HEK293T (cell line): ENCODE measurements at regions not wholly inside any gene's neighbourhood (a gene's known extent, or its start where the extent isn't known, plus 50 kb on each side); places are given as distances from the start of the nearest gene placed in this dataset.
"Not testable (repeated sequence)": the region's sequence is repeated elsewhere in the genome, so short reads cannot be mapped to it uniquely, and the experiment has no call there.

Source experiments
- CTCF ChIA-PET: fragments of 350-600 bp; formaldehyde crosslinking; extraction: SDS; loops from one replicate; lab custom pipeline; 2021; ENCODE audit warnings: antibody characterized with exemption, inconsistent platforms; lab: Yijun Ruan, JAX
- POLR2A ChIA-PET: fragments of 350-600 bp; formaldehyde crosslinking; extraction: SDS; loops from one replicate; lab custom pipeline; 2020; ENCODE audit warnings: antibody characterized with exemption, inconsistent platforms; lab: Yijun Ruan, JAX
- DNase-seq: peaks from one replicate; pipeline ENCODE4 v3.0.0; 2012; ENCODE audit warnings: mixed read lengths; ENCODE audit errors: extremely low spot score
- CTBP1 ChIP-seq: fragments of 450-650 bp; IDR thresholded peaks from 2 replicates; pipeline ENCODE4 v1.6.1; 2016; ENCODE audit warnings: borderline replicate concordance
- ELF4 ChIP-seq: fragments of 450-650 bp; IDR thresholded peaks from 2 replicates; pipeline ENCODE4 v1.6.1; 2017; ENCODE audit warnings: antibody characterized with exemption
- FOXA1 ChIP-seq: fragments of 450-650 bp; IDR thresholded peaks from 2 replicates; pipeline ENCODE4 v1.6.1; 2016; ENCODE audit warnings: mild to moderate bottlenecking
- FOXK2 ChIP-seq: fragments of 450-650 bp; IDR thresholded peaks from 2 replicates; pipeline ENCODE4 v1.6.1; 2016; ENCODE audit warnings: mild to moderate bottlenecking
- FOXM1 ChIP-seq: fragments of 450-650 bp; IDR thresholded peaks from 2 replicates; pipeline ENCODE4 v1.6.1; 2017; ENCODE audit warnings: mild to moderate bottlenecking, borderline replicate concordance
- HDGF ChIP-seq: fragments of 450-650 bp; IDR thresholded peaks from 2 replicates; pipeline ENCODE4 v1.6.1; 2017; ENCODE audit warnings: antibody characterized with exemption, borderline replicate concordance
- L3MBTL2 ChIP-seq: fragments of 450-650 bp; conservative IDR thresholded peaks from 2 replicates; pipeline ENCODE4 v1.6.1; 2016; ENCODE audit warnings: mild to moderate bottlenecking
- LEF1 ChIP-seq: fragments of 450-650 bp; IDR thresholded peaks from 2 replicates; pipeline ENCODE4 v1.6.1; 2017; ENCODE audit warnings: mild to moderate bottlenecking, borderline replicate concordance
- NFRKB ChIP-seq: fragments of 450-650 bp; IDR thresholded peaks from 2 replicates; pipeline ENCODE4 v1.6.1; 2016; ENCODE audit warnings: mild to moderate bottlenecking, moderate library complexity
- PKNOX1 ChIP-seq: fragments of 450-650 bp; IDR thresholded peaks from 2 replicates; pipeline ENCODE4 v1.6.1; 2016
- SP1 ChIP-seq: fragments of 450-650 bp; IDR thresholded peaks from 2 replicates; pipeline ENCODE4 v1.6.1; 2017
- TARDBP ChIP-seq: fragments of 450-650 bp; IDR thresholded peaks from 2 replicates; pipeline ENCODE4 v1.6.1; 2016
- ZNF384 ChIP-seq: fragments of 450-650 bp; IDR thresholded peaks from 2 replicates; pipeline ENCODE4 v1.6.1; 2016

GRCh38 chr3:75502769-75503756 lies 161.1 kb upstream of the FRG2C start:
- POLR2A ChIA-PET, CTCF ChIA-PET: not testable (repeated sequence)
- peak; percentile 9 for DNase-seq

- POLR2A ChIA-PET, result no interaction called here
- DNase-seq, result no peak
- CTCF ChIA-PET, result no interaction called here
- TF ChIP-seq L3MBTL2 (no peak), NFRKB (no peak), ELF4 (no peak), FOXK2 (no peak), LEF1 (no peak), SP1 (no peak), FOXA1 (no peak), FOXM1 (no peak), CTBP1 (no peak), ZNF384 (no peak), HDGF (no peak), PKNOX1 (no peak), TARDBP (no peak)
Measured at GRCh38 chr3:75506603-75507002, 157.5 kb upstream of the FRG2C start.

GRCh38 chr3:75507956-75508355 lies 156.2 kb upstream of the FRG2C start:
- DNase-seq, POLR2A ChIA-PET, CTCF ChIA-PET: not testable (repeated sequence)

- CTCF ChIA-PET, POLR2A ChIA-PET, DNase-seq: not testable (repeated sequence)
Measured at GRCh38 chr3:75527657-75528056, 136.5 kb upstream of the FRG2C start.

- CTCF ChIA-PET, POLR2A ChIA-PET: not testable (repeated sequence)
- DNase-seq, result peak; percentile 27
Measured at GRCh38 chr3:75552095-75552494, 112.0 kb upstream of the FRG2C start.

GRCh38 chr3:75564427-75564826 lies 99.7 kb upstream of the FRG2C start:
- CTCF ChIA-PET, POLR2A ChIA-PET, DNase-seq: not testable (repeated sequence)

GRCh38 chr3:75572303-75572702 lies 91.8 kb upstream of the FRG2C start:
- DNase-seq, POLR2A ChIA-PET, CTCF ChIA-PET: not testable (repeated sequence)

- DNase-seq, POLR2A ChIA-PET: not testable (repeated sequence)
- CTCF ChIA-PET, result interaction anchor here (0.7 kb wide), 1 partner anchor 8 kb away, joined by 3 read pairs; no protein-coding TSS in a partner anchor
Measured at GRCh38 chr3:75579091-75579490, 85.0 kb upstream of the FRG2C start.

GRCh38 chr3:75579536-75579935 lies 84.6 kb upstream of the FRG2C start:
- CTCF ChIA-PET, result interaction anchor here (0.7 kb wide), 1 partner anchor 8 kb away, joined by 3 read pairs; no protein-coding TSS in a partner anchor
- POLR2A ChIA-PET, DNase-seq: not testable (repeated sequence)

- CTCF ChIA-PET, result not testable (repeated sequence)
Measured at GRCh38 chr3:75579981-75580782, 83.9 kb upstream of the FRG2C start.

GRCh38 chr3:75582536-75582935 lies 81.6 kb upstream of the FRG2C start:
- DNase-seq, POLR2A ChIA-PET, CTCF ChIA-PET: not testable (repeated sequence)

More at GRCh38 chr3:75579981-75580782, 83.9 kb upstream of the FRG2C start:
- peak; percentile 25 for DNase-seq
- POLR2A ChIA-PET, result not testable (repeated sequence)
